LNCAP (cell line): ENCODE measurements at regions not wholly inside any gene's neighbourhood (a gene's known extent, or its start where the extent isn't known, plus 50 kb on each side); places are given as distances from the start of the nearest gene placed in this dataset.

ENCODE experiments used
- TF ChIP-seq, protein P1 (sequence below): fragments of 450-650 bp; IDR thresholded peaks from 2 replicates; pipeline ENCODE4 v1.5.1; 2017; ENCODE audit warnings: mild to moderate bottlenecking

DNA sequence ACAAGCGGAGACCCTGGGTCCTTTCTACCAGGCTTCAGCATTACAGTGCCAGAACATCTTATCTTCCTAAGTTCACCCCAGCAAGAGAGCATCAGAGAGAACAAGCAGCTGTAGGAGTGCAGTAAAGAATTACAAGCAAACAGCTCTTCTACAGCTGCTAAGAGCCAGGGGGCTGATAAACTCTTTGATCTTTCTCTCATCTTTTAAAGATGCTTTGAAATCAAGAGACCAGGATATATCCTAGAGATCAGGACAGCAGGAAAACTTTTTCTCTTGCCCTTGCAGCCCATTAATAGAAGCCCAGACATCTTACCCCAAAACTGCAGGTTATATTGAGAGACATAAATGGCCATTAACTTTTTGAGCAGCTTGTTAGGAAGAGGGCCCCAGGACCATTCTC, 198.1 kb downstream of the RSL24D1 start:
- TF ChIP-seq, protein P1, sequence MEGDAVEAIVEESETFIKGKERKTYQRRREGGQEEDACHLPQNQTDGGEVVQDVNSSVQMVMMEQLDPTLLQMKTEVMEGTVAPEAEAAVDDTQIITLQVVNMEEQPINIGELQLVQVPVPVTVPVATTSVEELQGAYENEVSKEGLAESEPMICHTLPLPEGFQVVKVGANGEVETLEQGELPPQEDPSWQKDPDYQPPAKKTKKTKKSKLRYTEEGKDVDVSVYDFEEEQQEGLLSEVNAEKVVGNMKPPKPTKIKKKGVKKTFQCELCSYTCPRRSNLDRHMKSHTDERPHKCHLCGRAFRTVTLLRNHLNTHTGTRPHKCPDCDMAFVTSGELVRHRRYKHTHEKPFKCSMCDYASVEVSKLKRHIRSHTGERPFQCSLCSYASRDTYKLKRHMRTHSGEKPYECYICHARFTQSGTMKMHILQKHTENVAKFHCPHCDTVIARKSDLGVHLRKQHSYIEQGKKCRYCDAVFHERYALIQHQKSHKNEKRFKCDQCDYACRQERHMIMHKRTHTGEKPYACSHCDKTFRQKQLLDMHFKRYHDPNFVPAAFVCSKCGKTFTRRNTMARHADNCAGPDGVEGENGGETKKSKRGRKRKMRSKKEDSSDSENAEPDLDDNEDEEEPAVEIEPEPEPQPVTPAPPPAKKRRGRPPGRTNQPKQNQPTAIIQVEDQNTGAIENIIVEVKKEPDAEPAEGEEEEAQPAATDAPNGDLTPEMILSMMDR: no peak

DNA sequence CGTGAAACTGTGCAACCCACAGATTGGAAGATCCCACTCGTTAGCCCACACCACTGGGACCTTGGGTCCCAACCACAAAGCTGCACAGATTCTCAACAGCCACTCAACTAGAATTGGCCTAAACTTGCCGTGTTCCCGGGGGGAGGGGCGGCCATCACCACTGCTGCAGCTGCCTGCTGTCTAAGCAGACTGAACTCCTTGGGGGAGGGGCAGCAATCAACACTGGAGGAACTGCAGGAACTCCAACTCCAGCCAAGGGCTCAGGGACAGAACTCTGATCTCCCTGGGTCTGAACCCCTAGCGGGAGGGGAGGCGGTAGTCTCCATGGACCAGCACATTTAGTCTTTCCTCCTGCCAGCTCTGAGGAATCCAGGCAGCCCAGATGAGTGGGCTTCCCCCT, 205.9 kb downstream of the RSL24D1 start:
- TF ChIP-seq, protein P1: no peak

DNA sequence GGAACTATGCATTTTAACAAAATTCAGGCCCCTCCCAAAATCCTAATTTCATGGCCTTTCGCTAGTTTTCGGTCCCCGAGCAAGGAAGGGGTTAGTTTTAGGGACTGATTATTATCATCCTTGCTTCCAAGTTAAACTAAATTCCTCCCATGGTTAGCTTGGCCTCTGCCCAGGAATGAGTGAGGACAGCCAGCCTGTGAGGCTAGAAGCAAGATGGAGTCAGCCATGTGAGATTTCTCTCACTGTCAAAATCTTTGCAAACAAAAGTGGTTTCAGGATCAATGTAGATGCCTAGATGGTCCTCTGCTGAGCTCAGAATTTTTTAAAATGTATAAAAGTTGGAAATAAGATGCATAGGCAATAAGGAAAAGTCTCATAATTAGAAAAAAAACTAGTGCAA, 208.9 kb downstream of the RSL24D1 start:
- TF ChIP-seq, protein P1: no peak

DNA sequence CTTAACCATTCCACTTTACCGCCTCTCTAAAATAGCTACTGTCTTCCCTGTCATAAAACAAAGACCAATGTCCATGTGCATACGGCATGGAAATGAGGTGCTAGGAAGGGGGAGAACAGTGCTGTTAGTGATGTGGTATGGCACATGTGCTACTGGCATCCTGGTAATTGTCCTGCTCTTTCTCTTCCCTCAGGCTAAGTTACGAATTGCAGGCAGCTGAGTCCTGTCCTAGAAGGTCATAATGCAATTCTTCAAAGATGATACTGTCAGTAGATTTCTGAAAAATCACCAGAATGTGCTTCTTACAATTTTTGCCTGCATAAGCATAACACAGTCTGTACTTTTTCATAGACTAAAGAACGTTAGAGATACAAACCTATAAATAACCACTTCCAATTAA, 216.8 kb downstream of the RSL24D1 start:
- TF ChIP-seq, protein P1: no peak

DNA sequence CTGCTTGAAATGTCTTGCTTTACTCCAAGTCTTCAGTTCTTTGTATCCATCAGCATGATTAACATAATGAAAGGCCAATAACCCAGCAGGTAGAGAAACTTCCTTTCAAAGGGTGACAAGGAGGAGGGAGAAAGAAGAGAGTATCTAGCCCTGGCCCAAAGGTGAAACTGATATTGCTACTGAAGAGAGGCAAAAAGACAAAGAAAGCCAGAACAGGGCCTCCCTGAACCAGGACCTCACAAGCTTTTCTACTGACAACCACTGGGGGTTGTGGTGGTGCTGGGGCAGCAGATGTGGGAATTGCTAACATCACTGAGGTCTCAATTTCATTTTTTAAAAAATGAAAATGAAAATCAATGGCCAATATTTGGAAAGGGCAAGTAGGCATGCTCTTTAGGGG, 234.1 kb downstream of the RSL24D1 start:
- TF ChIP-seq, protein P1: no peak

DNA sequence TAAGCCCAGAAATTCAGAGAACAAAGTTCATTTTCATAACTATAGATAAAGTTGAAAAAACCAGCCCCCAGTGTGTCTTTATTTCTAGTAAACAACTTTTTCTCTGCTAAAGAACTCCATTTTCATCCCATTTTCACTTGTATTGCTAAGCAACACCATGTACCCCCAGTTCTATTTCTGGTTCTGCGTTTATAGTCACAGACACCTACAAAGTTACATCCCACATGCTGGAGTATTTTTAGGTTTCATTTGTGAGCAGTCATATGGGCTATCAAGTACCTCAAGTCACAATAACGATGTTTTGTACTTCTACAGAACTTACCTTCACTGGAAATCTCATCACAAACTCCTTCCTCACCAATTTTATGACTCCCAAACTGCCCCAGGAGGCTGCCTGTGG, 236.5 kb downstream of the RSL24D1 start:
- TF ChIP-seq, protein P1: no peak

DNA sequence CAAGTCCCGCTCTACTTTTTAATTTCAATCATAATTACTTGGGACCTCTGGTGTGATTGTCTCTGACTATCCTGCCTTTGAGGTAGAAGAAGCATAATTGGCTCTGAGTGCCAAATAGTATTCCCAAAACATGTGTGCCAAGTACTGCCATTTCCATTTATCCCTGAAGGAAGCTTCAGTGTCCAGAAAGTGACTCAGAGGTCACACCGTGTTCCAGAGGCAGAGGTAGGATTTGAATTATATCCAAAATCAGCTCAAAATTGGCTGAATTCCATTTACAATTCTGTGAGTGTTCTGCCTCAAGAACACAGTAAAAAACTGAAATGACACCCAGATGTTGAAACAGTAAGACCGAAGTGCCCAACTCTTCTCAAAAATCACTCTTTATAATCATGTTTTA, 255.3 kb downstream of the RSL24D1 start:
- TF ChIP-seq, protein P1: no peak

DNA sequence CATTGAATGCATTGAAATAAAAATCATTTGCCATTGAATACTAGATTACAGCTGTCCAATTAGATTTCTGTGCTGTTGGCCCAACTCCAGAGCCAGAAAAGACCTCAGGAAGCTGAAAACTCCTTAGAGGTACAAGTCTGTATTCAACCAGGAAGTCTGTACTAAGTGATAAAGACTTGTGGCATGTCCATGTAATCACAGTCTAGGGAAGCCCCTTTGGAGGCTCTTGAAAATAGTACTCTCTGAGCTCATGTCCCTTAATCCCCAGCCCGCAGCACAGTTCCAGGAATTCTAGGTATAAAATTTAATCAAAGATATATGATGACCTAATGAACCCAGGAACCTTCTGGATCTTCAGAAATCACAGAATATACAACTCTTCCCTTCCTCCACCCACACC, 279.4 kb downstream of the RSL24D1 start:
- TF ChIP-seq, protein P1: no peak
